ENCODE measurements at regions not wholly inside any gene's neighbourhood (a gene's known extent, or its start where the extent isn't known, plus 50 kb on each side); places are given as distances from the start of the nearest gene placed in this dataset.

GRCh38 chrX:53746718-53747117, 60.2 kb upstream of the HUWE1 start:
- DNase-seq (ENCODE audit: low spot score) = no peak
- no peak for TF ChIP-seq CTCF (IDR thresholded peaks at IDR 0.05; ENCODE audit: extremely low read depth, missing control alignments)

- DNase-seq (ENCODE audit: low spot score) = no peak
- no peak for TF ChIP-seq CTCF (IDR thresholded peaks at IDR 0.05; ENCODE audit: extremely low read depth, missing control alignments)
Measured at GRCh38 chrX:53743244-53743643, 56.7 kb upstream of the HUWE1 start.

- DNase-seq (ENCODE audit: low spot score) = no peak
Measured at GRCh38 chrX:53738370-53738906, 51.9 kb upstream of the HUWE1 start.

More at GRCh38 chrX:53738370-53738906, 51.9 kb upstream of the HUWE1 start:
- TF ChIP-seq CTCF (IDR thresholded peaks at IDR 0.05; ENCODE audit: extremely low read depth, missing control alignments) = no peak

Measured in GM20000 (cell line).